ENCODE measurements at regions not wholly inside any gene's neighbourhood (a gene's known extent, or its start where the extent isn't known, plus 50 kb on each side); places are given as distances from the start of the nearest gene placed in this dataset.

DNA sequence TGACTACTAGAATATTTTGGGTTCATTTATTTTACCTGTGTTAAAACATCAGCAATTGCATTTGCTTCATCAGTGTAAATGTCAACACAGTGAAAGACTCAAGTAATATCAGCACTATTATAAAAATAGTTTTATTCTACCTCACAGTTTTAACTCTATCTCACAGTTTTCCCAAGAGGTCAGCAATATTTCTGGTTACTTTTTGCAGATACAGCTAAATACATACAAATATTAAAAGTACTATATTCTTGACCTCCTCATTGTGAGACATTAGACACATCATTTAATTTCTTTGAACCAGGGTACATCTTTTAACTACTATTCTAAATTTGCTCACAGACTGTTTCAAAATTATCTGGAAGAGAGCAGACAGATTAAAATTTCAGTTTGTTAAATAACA lies 321.7 kb upstream of the OR4E1 start:
- no peak for DNase-seq (ENCODE audit: low read depth)
- no peak overlapping the region for H3K4me3 ChIP-seq (ENCODE audit: low read depth, low read length)
- TF ChIP-seq, protein P1, sequence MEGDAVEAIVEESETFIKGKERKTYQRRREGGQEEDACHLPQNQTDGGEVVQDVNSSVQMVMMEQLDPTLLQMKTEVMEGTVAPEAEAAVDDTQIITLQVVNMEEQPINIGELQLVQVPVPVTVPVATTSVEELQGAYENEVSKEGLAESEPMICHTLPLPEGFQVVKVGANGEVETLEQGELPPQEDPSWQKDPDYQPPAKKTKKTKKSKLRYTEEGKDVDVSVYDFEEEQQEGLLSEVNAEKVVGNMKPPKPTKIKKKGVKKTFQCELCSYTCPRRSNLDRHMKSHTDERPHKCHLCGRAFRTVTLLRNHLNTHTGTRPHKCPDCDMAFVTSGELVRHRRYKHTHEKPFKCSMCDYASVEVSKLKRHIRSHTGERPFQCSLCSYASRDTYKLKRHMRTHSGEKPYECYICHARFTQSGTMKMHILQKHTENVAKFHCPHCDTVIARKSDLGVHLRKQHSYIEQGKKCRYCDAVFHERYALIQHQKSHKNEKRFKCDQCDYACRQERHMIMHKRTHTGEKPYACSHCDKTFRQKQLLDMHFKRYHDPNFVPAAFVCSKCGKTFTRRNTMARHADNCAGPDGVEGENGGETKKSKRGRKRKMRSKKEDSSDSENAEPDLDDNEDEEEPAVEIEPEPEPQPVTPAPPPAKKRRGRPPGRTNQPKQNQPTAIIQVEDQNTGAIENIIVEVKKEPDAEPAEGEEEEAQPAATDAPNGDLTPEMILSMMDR (conservative IDR thresholded peaks at IDR 0.05; ENCODE audit: low read depth, low read length), result no peak

GRCh38 chr14:21993837-21994236 lies 320.2 kb upstream of the OR4E1 start:
- H3K4me3 ChIP-seq (ENCODE audit: low read depth, low read length), result no peak overlapping the region
- TF ChIP-seq, protein P1 (conservative IDR thresholded peaks at IDR 0.05; ENCODE audit: low read depth, low read length), result no peak

GRCh38 chr14:21993070-21993469 lies 319.5 kb upstream of the OR4E1 start:
- no peak for DNase-seq (ENCODE audit: low read depth)
- TF ChIP-seq, protein P1 (conservative IDR thresholded peaks at IDR 0.05; ENCODE audit: low read depth, low read length), result no peak
- H3K4me3 ChIP-seq (ENCODE audit: low read depth, low read length), result no peak overlapping the region

More at GRCh38 chr14:21993837-21994236, 320.2 kb upstream of the OR4E1 start:
- DNase-seq (ENCODE audit: low read depth), result no peak

DNA sequence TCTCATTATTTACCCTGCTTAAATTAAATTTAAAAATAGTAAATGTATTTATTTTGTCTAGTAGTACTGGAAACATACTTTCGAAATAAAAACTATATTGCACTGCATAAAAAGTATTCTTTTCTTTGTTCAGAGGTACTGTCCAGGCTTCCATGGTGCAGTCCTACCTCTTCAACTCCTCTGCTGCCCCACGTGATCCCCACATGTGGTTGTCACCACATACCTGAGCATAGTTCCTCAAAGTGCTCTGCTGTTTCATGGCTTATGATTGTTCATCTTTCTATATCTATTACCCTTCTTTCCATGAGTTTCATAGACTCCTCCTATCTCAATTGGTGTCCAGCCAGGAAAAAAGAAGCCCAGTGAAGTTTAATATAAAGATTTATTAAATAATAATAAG lies 317.5 kb upstream of the OR4E1 start:
- H3K4me3 ChIP-seq (ENCODE audit: low read depth, low read length), result no peak overlapping the region
- TF ChIP-seq, protein P1 (conservative IDR thresholded peaks at IDR 0.05; ENCODE audit: low read depth, low read length), result no peak
- DNase-seq (ENCODE audit: low read depth), result no peak

DNA sequence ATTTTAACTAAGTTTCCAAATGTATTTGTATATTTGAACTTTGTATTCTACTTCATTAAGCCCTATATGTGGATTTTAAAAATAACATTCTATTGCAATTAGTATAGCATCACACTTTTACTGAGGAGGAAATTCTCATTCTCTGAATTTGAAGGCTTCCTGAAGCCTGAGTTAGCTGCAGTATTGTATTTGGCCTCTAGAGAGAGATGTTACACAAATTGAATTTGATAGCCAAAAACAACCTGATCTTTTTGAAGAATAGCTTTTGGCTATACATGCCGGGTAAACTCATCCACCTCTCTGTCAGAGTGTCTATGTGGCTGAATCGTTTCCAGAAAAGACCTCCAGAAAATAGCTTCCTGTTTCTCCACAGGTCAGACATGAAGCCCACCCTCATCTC lies 316.5 kb upstream of the OR4E1 start:
- DNase-seq (ENCODE audit: low read depth), result peak; percentile 27
- TF ChIP-seq, protein P1 (conservative IDR thresholded peaks at IDR 0.05; ENCODE audit: low read depth, low read length), result peak; percentile 46

GRCh38 chr14:21989090-21989489 lies 315.5 kb upstream of the OR4E1 start:
- DNase-seq (ENCODE audit: low read depth), result no peak
- H3K4me3 ChIP-seq (ENCODE audit: low read depth, low read length), result no peak overlapping the region
- TF ChIP-seq, protein P1 (conservative IDR thresholded peaks at IDR 0.05; ENCODE audit: low read depth, low read length), result no peak

More for the DNA sequence above, 316.5 kb upstream of the OR4E1 start:
- no peak overlapping the region for H3K4me3 ChIP-seq (ENCODE audit: low read depth, low read length)

GRCh38 chr14:21988413-21988812 lies 314.8 kb upstream of the OR4E1 start:
- H3K4me3 ChIP-seq (ENCODE audit: low read depth, low read length), result no peak overlapping the region
- TF ChIP-seq, protein P1 (conservative IDR thresholded peaks at IDR 0.05; ENCODE audit: low read depth, low read length), result no peak
- no peak for DNase-seq (ENCODE audit: low read depth)

Measured in choroid plexus epithelial cell (primary cell).